H1 (cell line): ENCODE measurements at regions not wholly inside any gene's neighbourhood (a gene's known extent, or its start where the extent isn't known, plus 50 kb on each side); places are given as distances from the start of the nearest gene placed in this dataset.
A peak's percentile ranks its signal among the peaks of the same experiment; 100 is the strongest.

Experiments used
- CTCF ChIA-PET: fragments of 300-600 bp; sonication (Branson Sonifier 250); formaldehyde crosslinking; loops from one replicate; lab custom pipeline; 2021; ENCODE audit not compliant: partially characterized antibody; lab: Charles Lee
- POLR2A ChIA-PET: fragments of 300-600 bp; sonication (Branson Sonifier 250); formaldehyde crosslinking; loops from one replicate; lab custom pipeline; 2021; ENCODE audit warnings: inconsistent platforms; ENCODE audit not compliant: partially characterized antibody; lab: Charles Lee
- DNase-seq, 2 experiments: peaks; one replicate each; pipeline versions ENCODE4 v3.0.0 to v3.0.0-alpha.2; 2010 to 2022; ENCODE audit warnings: low spot score in 2 of 2, low read depth in 1 of 2, mixed read lengths in 1 of 2
- FAIRE-seq: peaks from 2 replicates; lab custom pipeline; 2011; peaks lifted over from hg19 to GRCh38; lab: Jason Lieb, UNC
- H2AFZ ChIP-seq: 2 replicates; pipeline ENCODE4 v1.8.1; 2012; ENCODE audit warnings: low read length, inconsistent platforms
- H2AK5ac ChIP-seq: 2 replicates; pipeline ENCODE4 v1.6.1; 2013; ENCODE audit warnings: low read depth, low read length
- H2BK120ac ChIP-seq: replicated peaks from 2 replicates; pipeline ENCODE3; 2013; ENCODE audit warnings: low read depth, low read length, inconsistent platforms
- H2BK12ac ChIP-seq: 2 replicates; pipeline ENCODE4 v1.6.1; 2013; ENCODE audit warnings: low read depth, low read length
- H2BK15ac ChIP-seq: 2 replicates; pipeline ENCODE4 v1.6.1; 2013; ENCODE audit warnings: low read length
- H2BK20ac ChIP-seq: 2 replicates; pipeline ENCODE4 v1.6.1; 2013; ENCODE audit warnings: low read length
- H2BK5ac ChIP-seq: 2 replicates; pipeline ENCODE4 v1.6.1; 2013; ENCODE audit warnings: low read depth, low read length
- H3K14ac ChIP-seq: 2 replicates; pipeline ENCODE4 v1.6.1; 2013; ENCODE audit warnings: inconsistent platforms; ENCODE audit not compliant: insufficient read length
- H3K18ac ChIP-seq: 2 replicates; pipeline ENCODE4 v1.6.1; 2013; ENCODE audit warnings: low read length; ENCODE audit errors: extremely low read depth
- H3K23ac ChIP-seq: 2 replicates; pipeline ENCODE4 v1.6.1; 2013; ENCODE audit warnings: inconsistent platforms; ENCODE audit not compliant: insufficient read length
- H3K23me2 ChIP-seq: 2 replicates; pipeline ENCODE4 v1.6.1; 2013; ENCODE audit warnings: low read depth, low read length
- H3K27ac ChIP-seq: 2 replicates; pipeline ENCODE4 v1.6.1; 2011; ENCODE audit warnings: low read depth, low read length, inconsistent platforms
- H3K27me3 ChIP-seq, 4 experiments: replicated peaks in 1 of 4; 1 replicate in 1 of 4; 2 replicates in 3 of 4; pipeline versions ENCODE4 v1.6.1 to v1.8.1; 2011 to 2013; ENCODE audit warnings: low read length in 3 of 4, mild to moderate bottlenecking in 3 of 4, inconsistent platforms in 2 of 4, mixed read lengths in 2 of 4, moderate library complexity in 1 of 4; ENCODE audit not compliant: control insufficient read depth in 3 of 4, insufficient read depth in 3 of 4; ENCODE audit errors: extremely low read depth in 1 of 4
- H3K36me3 ChIP-seq, 4 experiments: 2 replicates each; pipeline versions ENCODE4 v1.6.1 to v1.8.1; 2011 to 2013; ENCODE audit warnings: mild to moderate bottlenecking in 4 of 4, low read length in 3 of 4, moderate library complexity in 2 of 4, control low read depth in 1 of 4, inconsistent platforms in 1 of 4; ENCODE audit not compliant: insufficient read depth in 4 of 4, control insufficient read depth in 2 of 4
- H3K4ac ChIP-seq: replicated peaks from 2 replicates; pipeline ENCODE3; 2013; ENCODE audit warnings: low read length, low read depth, mixed read lengths, inconsistent platforms; ENCODE audit not compliant: insufficient read length
- H3K4me1 ChIP-seq, 4 experiments: replicated peaks in 1 of 4; 1 replicate in 1 of 4; 2 replicates in 3 of 4; pipeline versions ENCODE4 v1.6.1 to v1.8.1; 2011 to 2013; ENCODE audit warnings: low read length in 3 of 4, inconsistent platforms in 2 of 4, mixed read lengths in 1 of 4; ENCODE audit not compliant: insufficient read depth in 4 of 4, control insufficient read depth in 3 of 4
- H3K4me2 ChIP-seq, 2 experiments: 2 replicates each; pipeline versions ENCODE4 v1.6.1 to v1.8.1; 2011 to 2013; ENCODE audit warnings: low read depth in 2 of 2, low read length in 2 of 2, control low read depth in 1 of 2, inconsistent platforms in 1 of 2, mild to moderate bottlenecking in 1 of 2; ENCODE audit not compliant: insufficient read depth in 1 of 2
- H3K4me3 ChIP-seq, 4 experiments: fragments of 200-600, 300-600 bp in 1 of 4; sonication (generic), shearing (Covaris generic), sonication (Bioruptor Twin) in 1 of 4; 2 replicates each; pipeline versions ENCODE4 v1.5.1 to v1.8.1; 2011 to 2016; ENCODE audit warnings: low read length in 4 of 4, low read depth in 3 of 4, control low read depth in 2 of 4, inconsistent platforms in 2 of 4, mild to moderate bottlenecking in 2 of 4, mixed read lengths in 1 of 4, moderate library complexity in 1 of 4; ENCODE audit not compliant: insufficient read depth in 2 of 4; ENCODE audit errors: extremely low read depth in 1 of 4
- H3K56ac ChIP-seq: replicated peaks from 2 replicates; pipeline ENCODE3; 2013; ENCODE audit warnings: low read depth, mild to moderate bottlenecking, mixed read lengths, low read length, inconsistent platforms; ENCODE audit not compliant: insufficient read length
- H3K79me1 ChIP-seq: 2 replicates; pipeline ENCODE4 v1.6.1; 2013; ENCODE audit warnings: low read depth, low read length, control low read depth
- H3K79me2 ChIP-seq, 2 experiments: 2 replicates each; pipeline versions ENCODE4 v1.6.1 to v1.8.1; 2012 to 2013; ENCODE audit warnings: low read length in 2 of 2, mild to moderate bottlenecking in 2 of 2, inconsistent platforms in 1 of 2; ENCODE audit not compliant: insufficient read depth in 2 of 2, control insufficient read depth in 1 of 2
- H3K9ac ChIP-seq, 4 experiments: replicated peaks in 1 of 4; 1 replicate in 1 of 4; 2 replicates in 3 of 4; pipeline versions ENCODE4 v1.6.1 to v1.8.1; 2011 to 2013; ENCODE audit warnings: low read depth in 3 of 4, low read length in 3 of 4, control low read depth in 2 of 4, mild to moderate bottlenecking in 2 of 4, moderate library complexity in 2 of 4, inconsistent platforms in 1 of 4; ENCODE audit errors: extremely low read depth in 1 of 4
- H3K9me3 ChIP-seq, 2 experiments: 2 replicates each; pipeline versions ENCODE4 v1.6.1 to v1.8.1; 2012 to 2013; ENCODE audit warnings: mild to moderate bottlenecking in 2 of 2, moderate library complexity in 2 of 2, control low read depth in 1 of 2, inconsistent platforms in 1 of 2, low read depth in 1 of 2, low read length in 1 of 2, mixed read lengths in 1 of 2; ENCODE audit not compliant: insufficient read depth in 2 of 2
- H4K20me1 ChIP-seq, 2 experiments: replicated peaks in 1 of 2; 2 replicates each; pipeline versions ENCODE3 to v1.8.1; 2011 to 2013; ENCODE audit warnings: inconsistent platforms in 2 of 2, low read length in 2 of 2, mild to moderate bottlenecking in 1 of 2; ENCODE audit not compliant: insufficient read depth in 2 of 2, control insufficient read depth in 1 of 2
- H4K5ac ChIP-seq: 2 replicates; pipeline ENCODE4 v1.6.1; 2013; ENCODE audit warnings: low read length, low read depth, mixed read lengths, inconsistent platforms; ENCODE audit not compliant: insufficient read length
- H4K8ac ChIP-seq: 2 replicates; pipeline ENCODE4 v1.8.0; 2013; ENCODE audit warnings: mild to moderate bottlenecking, moderate library complexity, low read length, inconsistent platforms; ENCODE audit not compliant: insufficient read depth; ENCODE audit errors: extremely low read depth
- H4K91ac ChIP-seq: replicated peaks from 2 replicates; pipeline ENCODE3; 2013; ENCODE audit warnings: low read length, mixed read lengths, inconsistent platforms; ENCODE audit not compliant: insufficient read length
- BCL11A ChIP-seq, 2 experiments: IDR thresholded peaks; one replicate each; pipeline ENCODE4 v1.6.1; 2011; ENCODE audit warnings: low read depth in 2 of 2, low read length in 2 of 2, mild to moderate bottlenecking in 2 of 2
- CBX5 ChIP-seq: fragments of 300-800, 300-1000 bp; sonication (generic); IDR thresholded peaks from 2 replicates; pipeline ENCODE4 v1.7.1; 2016; ENCODE audit warnings: antibody characterized with exemption, low read length, low read depth
- CBX8 ChIP-seq: fragments of 300-800, 300-1000 bp; sonication (generic); IDR thresholded peaks from 2 replicates; pipeline ENCODE4 v1.7.1; 2016; ENCODE audit warnings: low read depth, low read length, borderline replicate concordance
- CHD2 ChIP-seq: IDR thresholded peaks from 2 replicates; pipeline ENCODE4 v1.6.1; 2012; ENCODE audit warnings: low read length, improper control_type of control experiment
- CTBP2 ChIP-seq: IDR thresholded peaks from 2 replicates; pipeline ENCODE4 v1.7.0; 2011; ENCODE audit warnings: borderline replicate concordance, mild to moderate bottlenecking, moderate library complexity, mixed read lengths, low read length; ENCODE audit not compliant: insufficient read depth, insufficient read length
- GABPA ChIP-seq: IDR thresholded peaks from 2 replicates; pipeline ENCODE4 v1.6.1; 2011; ENCODE audit warnings: mild to moderate bottlenecking, low read length, moderate library complexity, borderline replicate concordance; ENCODE audit not compliant: insufficient read depth
- NRF1 ChIP-seq: IDR thresholded peaks from 2 replicates; pipeline ENCODE4 v1.6.1; 2011; ENCODE audit warnings: mild to moderate bottlenecking, low read depth, low read length, improper control_type of control experiment
- SAP30 ChIP-seq: fragments of 300-600 bp; sonication (generic); IDR thresholded peaks from 2 replicates; pipeline ENCODE4 v1.7.1; 2012; ENCODE audit warnings: low read length, moderate library complexity, mild to moderate bottlenecking, inconsistent platforms; ENCODE audit not compliant: insufficient read depth, insufficient replicate concordance
- SIX5 ChIP-seq: IDR thresholded peaks from 2 replicates; pipeline ENCODE4 v1.6.1; 2011; ENCODE audit warnings: mild to moderate bottlenecking, low read depth, low read length
- SP1 ChIP-seq: IDR thresholded peaks from 2 replicates; pipeline ENCODE4 v1.6.1; 2011; ENCODE audit warnings: low read depth, low read length
- WGBS, 2 experiments: shearing (Covaris generic) in 1 of 2; methylation state at CpG; one replicate each; pipeline versions ENCODE4 v1.1.6 to v1.1.7; 2013 to 2015; ENCODE audit warnings: low lambda C conversion rate in 2 of 2, mixed read lengths in 2 of 2, inconsistent platforms in 1 of 2, low coverage in 1 of 2, missing lambda C conversion rate in 1 of 2; ENCODE audit not compliant: insufficient replicate concordance in 2 of 2, insufficient coverage in 1 of 2, insufficient read length in 1 of 2; ENCODE audit errors: extremely low coverage in 1 of 2, missing lambda C conversion rate in 1 of 2; 5-methylcytosine and 5-hydroxymethylcytosine counted together
- TF ChIP-seq, protein P1 (sequence below): IDR thresholded peaks from 2 replicates; pipeline ENCODE4 v1.6.1; 2011; ENCODE audit warnings: low read length, improper control_type of control experiment

DNA sequence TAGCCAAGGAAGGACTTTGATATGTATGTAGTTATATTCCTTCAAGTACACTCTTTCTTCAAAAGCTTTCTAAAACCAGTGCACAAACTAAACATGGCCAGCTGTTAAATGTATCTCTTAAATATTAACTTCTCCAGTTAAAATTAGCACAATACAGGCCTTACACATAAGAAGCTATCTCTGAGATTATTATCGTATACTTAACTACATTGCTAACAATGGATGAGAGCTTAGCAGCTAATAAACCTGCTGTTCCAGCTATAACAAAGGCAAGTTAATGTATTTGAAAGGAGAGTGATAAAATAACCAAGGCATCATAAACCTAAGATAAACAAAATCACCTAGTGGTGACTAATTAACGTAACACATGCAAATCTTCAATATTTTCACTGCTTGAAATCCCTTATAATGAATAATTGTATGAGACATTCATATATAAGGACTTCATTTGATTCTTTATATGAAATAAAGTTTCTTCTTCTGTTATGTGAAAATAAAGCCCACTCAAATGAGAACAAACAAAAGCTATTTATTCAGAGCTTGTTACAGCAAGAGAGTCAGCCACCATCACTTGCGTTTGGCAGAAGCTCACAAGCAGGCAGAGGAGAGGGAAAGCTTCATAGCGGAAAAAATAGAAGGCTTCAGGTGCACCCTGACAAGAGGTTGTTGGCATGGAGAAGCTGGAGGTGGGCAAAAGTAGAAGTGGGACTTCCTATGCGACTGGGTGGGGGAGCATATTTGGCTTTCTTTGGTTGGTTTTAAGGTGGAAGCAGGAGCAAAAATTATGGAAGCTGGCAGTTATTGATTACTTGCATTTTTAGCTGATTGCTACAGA is 274.1 kb upstream of the CHRM3 start:
- H4K8ac ChIP-seq = no peak overlapping the region
- no peak overlapping the region for H2BK15ac ChIP-seq
- H3K4ac ChIP-seq = no peak overlapping the region
- H3K36me3 ChIP-seq = no peaks in the 10 kb centered on the region
- no peak overlapping the region for H2BK120ac ChIP-seq
- no peaks in the 10 kb centered on the region for H4K20me1 ChIP-seq
- H2AFZ ChIP-seq = peak overlapping the region; percentile 23; the same call in 1 of the 2 replicates
- no peak overlapping the region for H2AK5ac ChIP-seq
- H3K9me3 ChIP-seq = no peaks in the 10 kb centered on the region
- H3K18ac ChIP-seq = 0 out of 2 replicates have a peak overlapping the region, but pooled peaks have one; percentile 40
- H3K23me2 ChIP-seq = no peaks in the 10 kb centered on the region
- H3K23ac ChIP-seq = no peak overlapping the region
- no peak overlapping the region; a peak in 1 of 7 replicates for H3K9ac ChIP-seq
- H3K4me2 ChIP-seq = no peak overlapping the region
- no peak overlapping the region for H3K4me3 ChIP-seq
- H3K4me1 ChIP-seq = peaks cover 0 to 5% (median 0%) of the 10 kb centered on the region in 4 experiments; a peak in 2 of 7 replicates
- H2BK12ac ChIP-seq = peak overlapping the region; percentile 61; the same call in 1 of the 2 replicates
- no peaks in the 10 kb centered on the region for H3K79me2 ChIP-seq
- no peaks in the 10 kb centered on the region for H3K27me3 ChIP-seq
- H3K14ac ChIP-seq = no peak overlapping the region
- FAIRE-seq (no peak), DNase-seq (no peak)
- ChIA-PET POLR2A (no interaction called here), CTCF (interaction anchor here (0.7 to 2.1 kb wide), 5 partner anchors 14 to 786 kb away, joined by 3 to 4 read pairs (median 3); no protein-coding TSS in a partner anchor)
- peak overlapping the region; percentile 80; the same call in 1 of the 2 replicates for H2BK20ac ChIP-seq
- no peak overlapping the region for H2BK5ac ChIP-seq
- no peak overlapping the region for H4K91ac ChIP-seq
- H3K27ac ChIP-seq = no peak overlapping the region
- 79% methylated on average over 5 of the region's 5 CpGs; no CpG with 5 or more reads in 1 of the 2 experiments for WGBS, 2 experiments
- H3K56ac ChIP-seq = no peak overlapping the region
- no peak overlapping the region for H4K5ac ChIP-seq
- no peaks in the 10 kb centered on the region for H3K79me1 ChIP-seq
- TF ChIP-seq SAP30 = no peak
- TF ChIP-seq CHD2 = no peak
- TF ChIP-seq, protein P1, sequence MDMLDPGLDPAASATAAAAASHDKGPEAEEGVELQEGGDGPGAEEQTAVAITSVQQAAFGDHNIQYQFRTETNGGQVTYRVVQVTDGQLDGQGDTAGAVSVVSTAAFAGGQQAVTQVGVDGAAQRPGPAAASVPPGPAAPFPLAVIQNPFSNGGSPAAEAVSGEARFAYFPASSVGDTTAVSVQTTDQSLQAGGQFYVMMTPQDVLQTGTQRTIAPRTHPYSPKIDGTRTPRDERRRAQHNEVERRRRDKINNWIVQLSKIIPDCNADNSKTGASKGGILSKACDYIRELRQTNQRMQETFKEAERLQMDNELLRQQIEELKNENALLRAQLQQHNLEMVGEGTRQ = no peak
- no peak for TF ChIP-seq CBX8
- TF ChIP-seq BCL11A (IDR thresholded peaks at IDR 0.05; ENCODE audit: low read depth in 2 of 2, low read length in 2 of 2) = no peak
- no peak for TF ChIP-seq SP1
- no peak for TF ChIP-seq SIX5
- TF ChIP-seq NRF1 = no peak
- no peak for TF ChIP-seq GABPA
- no peak for TF ChIP-seq CBX5
- no peak for TF ChIP-seq CTBP2
